ENCODE measurements at regions not wholly inside any gene's neighbourhood (a gene's known extent, or its start where the extent isn't known, plus 50 kb on each side); places are given as distances from the start of the nearest gene placed in this dataset.

- DNase-seq (ENCODE audit: low spot score) (no peak), FAIRE-seq (no peak), ATAC-seq (no peak)
- peaks cover 1 to 4% of the 10 kb centered on the region in 2 experiments; a peak in 2 of 5 replicates for H3K27me3 ChIP-seq (ENCODE audit: control insufficient read depth in 1 of 2, insufficient read depth in 2 of 2, low read length in 2 of 2)
- in situ Hi-C loops (cut with HindIII; ENCODE audit: extremely low pct_ligation_motif_present, low pct_unique_long_range_greater_than_20kb) (no loop called here), intact Hi-C loops (cut with micrococcal nuclease; ENCODE audit: unreplicated experiment) (no loop called here)
- H3K9me3 ChIP-seq (ENCODE audit: low read length) = no peaks in the 10 kb centered on the region
- no peaks in the 10 kb centered on the region for H3K36me3 ChIP-seq (replicated peaks in 1 of 2; ENCODE audit: control insufficient read depth in 1 of 2, insufficient read depth in 2 of 2, low read length in 2 of 2)
- no peak overlapping the region for H3K4me2 ChIP-seq (ENCODE audit: low read depth, low read length)
- no TSS peak for BruUV-seq (replicated peaks)
- POLR2A ChIA-PET = no interaction called here
- H2AFZ ChIP-seq (ENCODE audit: low read length) = no peak overlapping the region
- no peak overlapping the region for H3K27ac ChIP-seq (ENCODE audit: extremely low read length, insufficient read depth, low read length)
- H3K4me1 ChIP-seq (ENCODE audit: insufficient read depth, low read length) = no peaks in the 10 kb centered on the region
- 0% methylated on average over 11 of the region's 13 CpGs for WGBS (ENCODE audit: low lambda C conversion rate)
- CTCF ChIA-PET (ENCODE audit: low intra/inter-chr PET ratio, low total read pairs) = no interaction called here
- no peak overlapping the region for H3K9ac ChIP-seq (ENCODE audit: insufficient read depth, low read depth, low read length)
- H3K79me2 ChIP-seq (ENCODE audit: insufficient read depth, low read length) = no peaks in the 10 kb centered on the region
- H4K20me1 ChIP-seq (ENCODE audit: insufficient read depth, low read length) = no peaks in the 10 kb centered on the region
- no peak overlapping the region for H3K4me3 ChIP-seq (replicated peaks in 1 of 3; ENCODE audit: insufficient read depth in 1 of 3, low read depth in 2 of 3, low read length in 3 of 3)
- TF ChIP-seq ZNF775 (CRISPR knock-in tag; IDR thresholded peaks at IDR 0.05; ENCODE audit: borderline replicate concordance) = no peak
- no peak for TF ChIP-seq ZNF3 (CRISPR knock-in tag; IDR thresholded peaks at IDR 0.05)
- TF ChIP-seq HMGA1 (CRISPR knock-in tag; conservative IDR thresholded peaks at IDR 0.05) = no peak
- TF ChIP-seq DPF2 (CRISPR knock-in tag; IDR thresholded peaks at IDR 0.05; ENCODE audit: borderline replicate concordance, low read depth) = no peak
These were observed 395.9 kb downstream of the MATN1 start for GRCh38 chr1:30327370-30328099.

DNA sequence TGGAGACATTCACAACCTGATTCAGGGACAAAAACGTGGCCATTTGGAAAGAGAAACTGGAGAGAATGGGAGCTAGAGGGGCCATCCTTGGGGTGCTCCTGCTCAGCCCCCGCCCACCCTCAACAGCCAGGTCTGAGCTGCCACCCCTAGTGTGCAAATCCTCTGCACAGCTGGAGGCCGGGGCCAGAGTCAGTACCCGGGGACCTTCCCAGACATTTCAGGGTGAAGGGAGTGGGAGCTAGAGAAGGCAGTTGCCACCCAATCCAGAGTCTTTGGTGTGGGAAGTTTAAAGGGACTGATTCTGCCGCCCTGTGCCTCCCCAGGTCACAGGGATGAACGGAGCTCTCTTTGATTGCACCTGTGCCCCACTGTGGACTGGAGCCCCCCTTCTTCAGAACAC is 397.4 kb downstream of the MATN1 start:
- H2AFZ ChIP-seq (ENCODE audit: low read length) = no peak overlapping the region
- H3K4me1 ChIP-seq (ENCODE audit: insufficient read depth, low read length) = no peaks in the 10 kb centered on the region
- no peak for ATAC-seq
- no peak for FAIRE-seq
- no peak overlapping the region for H3K4me2 ChIP-seq (ENCODE audit: low read depth, low read length)
- CTCF ChIA-PET (ENCODE audit: low intra/inter-chr PET ratio, low total read pairs) = no interaction called here
- H3K36me3 ChIP-seq (replicated peaks in 1 of 2; ENCODE audit: control insufficient read depth in 1 of 2, insufficient read depth in 2 of 2, low read length in 2 of 2) = no peaks in the 10 kb centered on the region
- no peak overlapping the region for H3K9ac ChIP-seq (ENCODE audit: insufficient read depth, low read depth, low read length)
- no peak overlapping the region for H3K27ac ChIP-seq (ENCODE audit: extremely low read length, insufficient read depth, low read length)
- H3K4me3 ChIP-seq (replicated peaks in 1 of 3; ENCODE audit: insufficient read depth in 1 of 3, low read depth in 2 of 3, low read length in 3 of 3) = no peak overlapping the region
- intact Hi-C loops (cut with micrococcal nuclease; ENCODE audit: unreplicated experiment) (no loop called here), in situ Hi-C loops (cut with HindIII; ENCODE audit: extremely low pct_ligation_motif_present, low pct_unique_long_range_greater_than_20kb) (no loop called here)
- no peaks in the 10 kb centered on the region for H4K20me1 ChIP-seq (ENCODE audit: insufficient read depth, low read length)
- DNase-seq (ENCODE audit: low spot score) = no peak
- H3K79me2 ChIP-seq (ENCODE audit: insufficient read depth, low read length) = no peaks in the 10 kb centered on the region
- WGBS (ENCODE audit: low lambda C conversion rate) = 15% methylated on average over 5 of the region's 6 CpGs
- POLR2A ChIA-PET = no interaction called here
- no peaks in the 10 kb centered on the region for H3K9me3 ChIP-seq (ENCODE audit: low read length)
- H3K27me3 ChIP-seq (ENCODE audit: control insufficient read depth in 1 of 2, insufficient read depth in 2 of 2, low read length in 2 of 2) = peaks cover 1 to 4% of the 10 kb centered on the region in 2 experiments; a peak in 2 of 5 replicates
- TF ChIP-seq ZNF678 (CRISPR knock-in tag; IDR thresholded peaks at IDR 0.05) = no peak
- TF ChIP-seq ZNF737 (CRISPR knock-in tag; IDR thresholded peaks at IDR 0.05; ENCODE audit: borderline replicate concordance) = no peak
- TF ChIP-seq ZBTB7B (CRISPR knock-in tag; IDR thresholded peaks at IDR 0.05) = no peak
- no peak for TF ChIP-seq DR1 (CRISPR knock-in tag; IDR thresholded peaks at IDR 0.05)
- no peak for TF ChIP-seq YEATS4 (CRISPR knock-in tag; IDR thresholded peaks at IDR 0.05; ENCODE audit: borderline replicate concordance)
- no peak for TF ChIP-seq SOX5 (CRISPR knock-in tag; IDR thresholded peaks at IDR 0.05; ENCODE audit: borderline replicate concordance)
- BruUV-seq (replicated peaks) = no TSS peak
